ENCODE measurements at regions not wholly inside any gene's neighbourhood (a gene's known extent, or its start where the extent isn't known, plus 50 kb on each side); places are given as distances from the start of the nearest gene placed in this dataset.
A peak's percentile ranks its signal among the peaks of the same experiment; 100 is the strongest.

DNA sequence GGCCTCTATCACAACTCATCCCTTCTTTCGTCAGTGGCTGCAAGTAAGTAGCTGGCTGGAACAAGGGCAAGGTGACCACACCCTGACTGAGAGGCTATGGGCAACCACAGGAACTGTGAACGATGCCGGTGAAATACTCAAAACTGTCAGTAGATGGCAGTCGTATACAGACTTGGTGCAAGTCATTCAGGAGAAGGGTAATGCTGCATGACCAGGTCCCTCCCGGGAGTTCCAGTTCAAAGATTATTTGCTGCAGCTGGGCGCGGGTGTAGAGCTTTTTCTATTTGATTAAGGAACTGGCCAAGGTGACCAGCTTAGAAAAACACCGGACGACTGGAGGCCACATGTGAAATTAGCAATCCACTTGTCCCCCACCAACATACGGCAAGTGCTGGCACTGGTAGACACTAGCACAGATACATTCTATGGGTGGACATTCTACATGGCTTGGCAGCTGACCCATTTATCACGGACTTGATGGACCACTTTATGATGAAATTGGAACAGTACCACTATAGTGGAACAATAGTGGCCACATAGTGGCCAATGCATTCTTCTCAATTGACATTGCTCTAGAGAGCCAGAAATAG, 726.6 kb downstream of the TRAM1L1 start (continued):
- TF ChIP-seq ZBTB46 (CRISPR knock-in tag; IDR thresholded peaks at IDR 0.05; ENCODE audit: borderline replicate concordance) (0 out of 2 replicates have a peak, but pooled peaks have one; percentile 46), MIXL1 (CRISPR knock-in tag; IDR thresholded peaks at IDR 0.05) (0 out of 2 replicates have a peak, but pooled peaks have one; percentile 30), ZNF446 (CRISPR knock-in tag; IDR thresholded peaks at IDR 0.05) (no peak), ZMYM3 (CRISPR knock-in tag; IDR thresholded peaks at IDR 0.05) (no peak), RCOR2 (CRISPR knock-in tag; IDR thresholded peaks at IDR 0.05) (no peak), ZSCAN22 (CRISPR knock-in tag; IDR thresholded peaks at IDR 0.05) (no peak), TFAP4 (IDR thresholded peaks at IDR 0.05; ENCODE audit: borderline replicate concordance, low read depth) (peak; percentile 49; the same call in 1 of the 2 replicates), MIER2 (CRISPR knock-in tag; IDR thresholded peaks at IDR 0.05) (peak; percentile 84; the same call in 1 of the 2 replicates), FOXP1 (IDR thresholded peaks at IDR 0.05) (no peak), FOXP1 (CRISPR knock-in tag; IDR thresholded peaks at IDR 0.05) (no peak), DBP (CRISPR knock-in tag; IDR thresholded peaks at IDR 0.05; ENCODE audit: not compliant biosample characterization) (no peak), SPEN (CRISPR knock-in tag; IDR thresholded peaks at IDR 0.05; ENCODE audit: low read depth) (no peak), XRCC5 (optimal IDR thresholded peaks at IDR 0.05; ENCODE audit: low read length) (no peak), PPARG (CRISPR knock-in tag; conservative IDR thresholded peaks at IDR 0.05) (no peak), SMARCC2 (IDR thresholded peaks at IDR 0.05) (no peak), ATF5 (CRISPR knock-in tag; IDR thresholded peaks at IDR 0.05; ENCODE audit: low read depth) (no peak), ADNP (CRISPR knock-in tag; IDR thresholded peaks at IDR 0.05) (no peak), JDP2 (CRISPR knock-in tag; IDR thresholded peaks at IDR 0.05; ENCODE audit: borderline replicate concordance) (no peak), SIX4 (CRISPR knock-in tag; IDR thresholded peaks at IDR 0.05) (no peak), ZNF232 (CRISPR knock-in tag; IDR thresholded peaks at IDR 0.05; ENCODE audit: borderline replicate concordance) (no peak), FOXA1 (IDR thresholded peaks at IDR 0.05) (no peak), FOXA1 (CRISPR knock-in tag; IDR thresholded peaks at IDR 0.05) (no peak), ATM (IDR thresholded peaks at IDR 0.05; ENCODE audit: borderline replicate concordance) (no peak), CBX5 (CRISPR knock-in tag; IDR thresholded peaks at IDR 0.05; ENCODE audit: borderline replicate concordance) (peak; percentile 29; the same call in 1 of the 2 replicates)
- TF ChIP-seq, protein P1, sequence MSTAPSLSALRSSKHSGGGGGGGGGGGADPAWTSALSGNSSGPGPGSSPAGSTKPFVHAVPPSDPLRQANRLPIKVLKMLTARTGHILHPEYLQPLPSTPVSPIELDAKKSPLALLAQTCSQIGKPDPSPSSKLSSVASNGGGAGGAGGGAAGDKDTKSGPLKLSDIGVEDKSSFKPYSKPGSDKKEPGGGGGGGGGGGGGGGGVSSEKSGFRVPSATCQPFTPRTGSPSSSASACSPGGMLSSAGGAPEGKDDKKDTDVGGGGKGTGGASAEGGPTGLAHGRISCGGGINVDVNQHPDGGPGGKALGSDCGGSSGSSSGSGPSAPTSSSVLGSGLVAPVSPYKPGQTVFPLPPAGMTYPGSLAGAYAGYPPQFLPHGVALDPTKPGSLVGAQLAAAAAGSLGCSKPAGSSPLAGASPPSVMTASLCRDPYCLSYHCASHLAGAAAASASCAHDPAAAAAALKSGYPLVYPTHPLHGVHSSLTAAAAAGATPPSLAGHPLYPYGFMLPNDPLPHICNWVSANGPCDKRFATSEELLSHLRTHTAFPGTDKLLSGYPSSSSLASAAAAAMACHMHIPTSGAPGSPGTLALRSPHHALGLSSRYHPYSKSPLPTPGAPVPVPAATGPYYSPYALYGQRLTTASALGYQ (CRISPR knock-in tag; IDR thresholded peaks at IDR 0.05), result no peak
- TF ChIP-seq, protein P2, sequence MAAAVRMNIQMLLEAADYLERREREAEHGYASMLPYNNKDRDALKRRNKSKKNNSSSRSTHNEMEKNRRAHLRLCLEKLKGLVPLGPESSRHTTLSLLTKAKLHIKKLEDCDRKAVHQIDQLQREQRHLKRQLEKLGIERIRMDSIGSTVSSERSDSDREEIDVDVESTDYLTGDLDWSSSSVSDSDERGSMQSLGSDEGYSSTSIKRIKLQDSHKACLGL (CRISPR knock-in tag; IDR thresholded peaks at IDR 0.05), result no peak

All from HepG2 (cell line).